H9 (cell line): ENCODE measurements at regions not wholly inside any gene's neighbourhood (a gene's known extent, or its start where the extent isn't known, plus 50 kb on each side); places are given as distances from the start of the nearest gene placed in this dataset.

Source experiments
- DNase-seq: peaks from one replicate; pipeline ENCODE4 v3.0.0-alpha.2; 2017
- H2AFZ ChIP-seq: one replicate; pipeline ENCODE4 v1.6.1; 2013; ENCODE audit warnings: mild to moderate bottlenecking, low read length, control low read depth, moderate library complexity
- H2AK5ac ChIP-seq: 2 replicates; pipeline ENCODE4 v1.6.1; 2013; ENCODE audit warnings: low read length, control low read depth, mixed read lengths; ENCODE audit not compliant: insufficient read length
- H2BK120ac ChIP-seq: one replicate; pipeline ENCODE4 v1.6.1; 2013; ENCODE audit warnings: low read depth, mild to moderate bottlenecking, low read length, control low read depth, inconsistent platforms; ENCODE audit not compliant: poor library complexity, severe bottlenecking
- H2BK12ac ChIP-seq: 2 replicates; pipeline ENCODE4 v1.6.1; 2013; ENCODE audit warnings: low read length, control low read depth, mixed read lengths, low read depth; ENCODE audit not compliant: insufficient read length
- H2BK15ac ChIP-seq: 2 replicates; pipeline ENCODE4 v1.6.1; 2013; ENCODE audit warnings: low read depth, low read length, control low read depth
- H2BK20ac ChIP-seq: one replicate; pipeline ENCODE4 v1.6.1; 2013; ENCODE audit warnings: low read depth, mild to moderate bottlenecking, low read length, control low read depth, inconsistent platforms; ENCODE audit not compliant: poor library complexity, severe bottlenecking
- H2BK5ac ChIP-seq: 2 replicates; pipeline ENCODE4 v1.6.1; 2013; ENCODE audit warnings: low read length, control low read depth, mixed read lengths; ENCODE audit not compliant: insufficient read length
- H3K14ac ChIP-seq: 2 replicates; pipeline ENCODE4 v1.6.1; 2013; ENCODE audit warnings: low read length, control low read depth; ENCODE audit not compliant: insufficient read depth
- H3K18ac ChIP-seq: 2 replicates; pipeline ENCODE4 v1.6.1; 2013; ENCODE audit warnings: low read depth, mild to moderate bottlenecking, mixed read lengths, low read length, control low read depth; ENCODE audit not compliant: insufficient read length
- H3K23ac ChIP-seq: 2 replicates; pipeline ENCODE4 v1.6.1; 2013; ENCODE audit warnings: low read length, control low read depth, mixed read lengths, low read depth; ENCODE audit not compliant: insufficient read length
- H3K23me2 ChIP-seq: 2 replicates; pipeline ENCODE4 v1.6.1; 2013; ENCODE audit warnings: low read depth, mild to moderate bottlenecking, mixed read lengths, low read length, control low read depth; ENCODE audit not compliant: insufficient read length, poor library complexity, severe bottlenecking
- H3K27ac ChIP-seq: 2 replicates; pipeline ENCODE4 v1.5.1; 2013; ENCODE audit warnings: low read length, control low read depth, mixed read lengths, low read depth; ENCODE audit not compliant: insufficient read length
- H3K27me3 ChIP-seq: 2 replicates; pipeline ENCODE4 v1.6.1; 2013; ENCODE audit warnings: low read length, control low read depth, inconsistent platforms; ENCODE audit not compliant: insufficient read depth
- H3K4ac ChIP-seq: 2 replicates; pipeline ENCODE4 v1.6.1; 2013; ENCODE audit warnings: low read depth, mild to moderate bottlenecking, control low read depth, inconsistent platforms, low read length, moderate library complexity
- H3K4me1 ChIP-seq: 2 replicates; pipeline ENCODE4 v1.6.1; 2013; ENCODE audit warnings: low read length, control low read depth, inconsistent platforms; ENCODE audit not compliant: insufficient read depth
- H3K4me2 ChIP-seq: 2 replicates; pipeline ENCODE4 v1.6.1; 2013; ENCODE audit warnings: low read length, control low read depth, mixed read lengths; ENCODE audit not compliant: insufficient read length, insufficient read depth
- H3K56ac ChIP-seq: 2 replicates; pipeline ENCODE4 v1.6.1; 2013; ENCODE audit warnings: low read depth, mild to moderate bottlenecking, mixed read lengths, low read length, control low read depth; ENCODE audit not compliant: insufficient read length
- H3K79me1 ChIP-seq: 2 replicates; pipeline ENCODE4 v1.6.1; 2013; ENCODE audit warnings: low read depth, mild to moderate bottlenecking, moderate library complexity, low read length, control low read depth, inconsistent platforms; ENCODE audit not compliant: insufficient read depth, poor library complexity, severe bottlenecking
- H3K79me2 ChIP-seq: 2 replicates; pipeline ENCODE4 v1.6.1; 2013; ENCODE audit warnings: low read length, control low read depth, inconsistent platforms; ENCODE audit not compliant: insufficient read depth
- H3K9ac ChIP-seq: 2 replicates; pipeline ENCODE4 v1.6.1; 2013; ENCODE audit warnings: low read length, control low read depth, mixed read lengths; ENCODE audit not compliant: insufficient read length; ENCODE audit errors: extremely low read depth
- H3K9me3 ChIP-seq: one replicate; pipeline ENCODE4 v1.6.1; 2013; ENCODE audit warnings: low read depth, low read length, inconsistent platforms; ENCODE audit not compliant: control insufficient read depth
- H3T11ph ChIP-seq: one replicate; pipeline ENCODE4 v1.6.1; 2013; ENCODE audit warnings: mild to moderate bottlenecking, low read length, control low read depth, inconsistent platforms
- H4K20me1 ChIP-seq: one replicate; pipeline ENCODE4 v1.6.1; 2013; ENCODE audit not compliant: control insufficient read depth, insufficient read length, insufficient read depth
- H4K5ac ChIP-seq: 2 replicates; pipeline ENCODE4 v1.6.1; 2013; ENCODE audit warnings: low read depth, mild to moderate bottlenecking, mixed read lengths, low read length, control low read depth; ENCODE audit not compliant: insufficient read length
- H4K8ac ChIP-seq: replicated peaks from 2 replicates; pipeline ENCODE4 v1.6.1; 2013; ENCODE audit warnings: low read length, control low read depth, mixed read lengths, low read depth; ENCODE audit not compliant: insufficient read length
- H4K91ac ChIP-seq: 2 replicates; pipeline ENCODE4 v1.6.1; 2013; ENCODE audit warnings: low read depth, mild to moderate bottlenecking, moderate library complexity, mixed read lengths, low read length, control low read depth; ENCODE audit not compliant: insufficient read length
- H3K27ac Mint-ChIP-seq, 3 experiments: 2 replicates in 2 of 3; 3 replicates in 1 of 3; pipeline ENCODE4 v1.8.0; 2020 to 2021; ENCODE audit warnings: mixed read lengths in 3 of 3, mild to moderate bottlenecking in 1 of 3, moderate library complexity in 1 of 3
- H3K27me3 Mint-ChIP-seq: 2 replicates; pipeline ENCODE4 v1.8.0; 2021; ENCODE audit warnings: low read depth, mild to moderate bottlenecking, moderate library complexity, mixed read lengths
- H3K36me3 Mint-ChIP-seq, 3 experiments: 2 replicates in 2 of 3; 3 replicates in 1 of 3; pipeline ENCODE4 v1.8.0; 2020 to 2021; ENCODE audit warnings: low read depth in 3 of 3, mixed read lengths in 3 of 3; ENCODE audit not compliant: insufficient read depth in 1 of 3
- H3K4me1 Mint-ChIP-seq, 2 experiments: 2 replicates each; pipeline ENCODE4 v1.8.0; 2020; ENCODE audit warnings: mixed read lengths in 2 of 2
- H3K4me3 Mint-ChIP-seq, 2 experiments: 2 replicates in 1 of 2; 3 replicates in 1 of 2; pipeline ENCODE4 v1.8.0; 2020 to 2021; ENCODE audit warnings: mild to moderate bottlenecking in 2 of 2, mixed read lengths in 2 of 2, moderate library complexity in 1 of 2
- H3K9me3 Mint-ChIP-seq, 2 experiments: 2 replicates in 1 of 2; 3 replicates in 1 of 2; pipeline ENCODE4 v1.8.0; 2020; ENCODE audit warnings: mild to moderate bottlenecking in 2 of 2, mixed read lengths in 2 of 2, moderate library complexity in 1 of 2
- WGBS: extraction: QIAGEN DNeasy Blood & Tissue Kit; methylation state at CpG from one replicate; pipeline ENCODE4 v1.1.7; 2013; ENCODE audit warnings: missing lambda C conversion rate, low lambda C conversion rate, mixed read lengths; ENCODE audit not compliant: insufficient read length; ENCODE audit errors: extremely low coverage; 5-methylcytosine and 5-hydroxymethylcytosine counted together
- TF ChIP-seq, protein P1 (sequence below): fragments of 200-600 bp; sonication (generic); conservative IDR thresholded peaks from 3 replicates; pipeline ENCODE4 v1.8.0; 2021; ENCODE audit warnings: antibody characterized with exemption, mild to moderate bottlenecking

GRCh38 chr16:65808790-65809189 lies 557.7 kb upstream of the CDH5 start:
- no peak overlapping the region for H3K4me3 Mint-ChIP-seq
- H3K79me2 ChIP-seq = no peaks in the 10 kb centered on the region
- H3K27ac ChIP-seq = no peak overlapping the region
- DNase-seq = no peak
- no peak overlapping the region for H2BK15ac ChIP-seq
- TF ChIP-seq, protein P1, sequence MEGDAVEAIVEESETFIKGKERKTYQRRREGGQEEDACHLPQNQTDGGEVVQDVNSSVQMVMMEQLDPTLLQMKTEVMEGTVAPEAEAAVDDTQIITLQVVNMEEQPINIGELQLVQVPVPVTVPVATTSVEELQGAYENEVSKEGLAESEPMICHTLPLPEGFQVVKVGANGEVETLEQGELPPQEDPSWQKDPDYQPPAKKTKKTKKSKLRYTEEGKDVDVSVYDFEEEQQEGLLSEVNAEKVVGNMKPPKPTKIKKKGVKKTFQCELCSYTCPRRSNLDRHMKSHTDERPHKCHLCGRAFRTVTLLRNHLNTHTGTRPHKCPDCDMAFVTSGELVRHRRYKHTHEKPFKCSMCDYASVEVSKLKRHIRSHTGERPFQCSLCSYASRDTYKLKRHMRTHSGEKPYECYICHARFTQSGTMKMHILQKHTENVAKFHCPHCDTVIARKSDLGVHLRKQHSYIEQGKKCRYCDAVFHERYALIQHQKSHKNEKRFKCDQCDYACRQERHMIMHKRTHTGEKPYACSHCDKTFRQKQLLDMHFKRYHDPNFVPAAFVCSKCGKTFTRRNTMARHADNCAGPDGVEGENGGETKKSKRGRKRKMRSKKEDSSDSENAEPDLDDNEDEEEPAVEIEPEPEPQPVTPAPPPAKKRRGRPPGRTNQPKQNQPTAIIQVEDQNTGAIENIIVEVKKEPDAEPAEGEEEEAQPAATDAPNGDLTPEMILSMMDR = no peak
- H3K9me3 ChIP-seq = no peaks in the 10 kb centered on the region
- H2BK20ac ChIP-seq = no peak overlapping the region
- no peak overlapping the region for H3K9ac ChIP-seq
- no peaks in the 10 kb centered on the region for H3K9me3 Mint-ChIP-seq
- no peak overlapping the region for H4K91ac ChIP-seq
- H3K56ac ChIP-seq = no peak overlapping the region
- no peaks in the 10 kb centered on the region for H3K36me3 Mint-ChIP-seq
- H4K5ac ChIP-seq = no peak overlapping the region
- WGBS = no CpG with 5 or more reads among the region's 4 CpGs
- no peak overlapping the region for H3K27ac Mint-ChIP-seq
- H3K27me3 ChIP-seq = no peaks in the 10 kb centered on the region
- no peak overlapping the region for H2BK120ac ChIP-seq
- peaks cover 10 to 11% of the 10 kb centered on the region in 2 experiments for H3K4me1 Mint-ChIP-seq
- H3K4me1 ChIP-seq = no peaks in the 10 kb centered on the region
- H3K18ac ChIP-seq = no peak overlapping the region
- H3K14ac ChIP-seq = no peak overlapping the region
- H4K20me1 ChIP-seq = no peaks in the 10 kb centered on the region
- no peak overlapping the region for H2BK12ac ChIP-seq
- H2AK5ac ChIP-seq = no peak overlapping the region
- H4K8ac ChIP-seq = no peak overlapping the region
- no peak overlapping the region for H3K4ac ChIP-seq
- no peak overlapping the region for H2AFZ ChIP-seq
- no peak overlapping the region for H3K23ac ChIP-seq
- no peaks in the 10 kb centered on the region for H3K27me3 Mint-ChIP-seq
- H3T11ph ChIP-seq = no peak overlapping the region
- H3K79me1 ChIP-seq = no peaks in the 10 kb centered on the region
- no peak overlapping the region for H2BK5ac ChIP-seq
- H3K4me2 ChIP-seq = no peak overlapping the region
- no peaks in the 10 kb centered on the region for H3K23me2 ChIP-seq
